Type B pancreatic cell (in vitro differentiated cells): ENCODE measurements at regions not wholly inside any gene's neighbourhood (a gene's known extent, or its start where the extent isn't known, plus 50 kb on each side); places are given as distances from the start of the nearest gene placed in this dataset.
A peak's percentile ranks its signal among the peaks of the same experiment; 100 is the strongest.
"Not testable (repeated sequence)": the region's sequence is repeated elsewhere in the genome, so short reads cannot be mapped to it uniquely, and the experiment has no call there.

Experiments
- DNase-seq: peaks from one replicate; pipeline ENCODE4 v3.0.0; 2021; ENCODE audit warnings: mixed read lengths; ENCODE audit not compliant: unreplicated experiment; ENCODE audit errors: extremely low spot score
- H3K27ac Mint-ChIP-seq: 2 replicates; pipeline ENCODE4 v1.8.0; 2021; ENCODE audit warnings: mild to moderate bottlenecking, mixed read lengths
- H3K27me3 Mint-ChIP-seq: 2 replicates; pipeline ENCODE4 v1.8.0; 2021; ENCODE audit warnings: mixed read lengths
- H3K36me3 Mint-ChIP-seq: 2 replicates; pipeline ENCODE4 v1.8.0; 2021; ENCODE audit warnings: mixed read lengths
- H3K4me1 Mint-ChIP-seq: one replicate; pipeline ENCODE4 v1.8.0; 2021; ENCODE audit warnings: mixed read lengths; ENCODE audit not compliant: unreplicated experiment
- H3K4me3 Mint-ChIP-seq: 2 replicates; pipeline ENCODE4 v1.8.0; 2021; ENCODE audit warnings: mild to moderate bottlenecking, mixed read lengths
- H3K9me3 Mint-ChIP-seq: 2 replicates; pipeline ENCODE4 v1.8.0; 2021; ENCODE audit warnings: mixed read lengths
- TF ChIP-seq, protein P1 (sequence below): fragments of 200-600 bp; sonication (generic); conservative IDR thresholded peaks from 2 replicates; pipeline ENCODE4 v1.5.0; 2021; ENCODE audit warnings: antibody characterized with exemption, mild to moderate bottlenecking

DNA sequence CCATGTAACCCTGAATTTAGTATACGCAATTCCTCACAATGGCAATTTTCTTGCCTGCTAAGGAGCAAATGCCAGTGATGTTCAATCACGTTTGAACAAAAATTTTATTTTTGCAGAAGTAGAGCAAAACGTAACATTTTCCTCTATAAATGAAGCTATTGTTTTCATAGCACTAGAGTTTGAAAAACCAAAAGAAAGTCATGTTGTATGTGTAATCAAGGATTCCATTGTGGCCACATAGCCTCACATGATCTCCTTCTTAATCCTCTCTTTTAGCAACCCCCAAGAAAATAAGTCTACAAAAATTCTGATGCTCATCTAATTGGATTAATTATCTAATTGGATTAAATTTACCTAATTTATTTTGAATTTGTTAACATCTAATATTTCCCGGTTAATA is 1217.4 kb upstream of the FLRT2 start:
- TF ChIP-seq, protein P1, sequence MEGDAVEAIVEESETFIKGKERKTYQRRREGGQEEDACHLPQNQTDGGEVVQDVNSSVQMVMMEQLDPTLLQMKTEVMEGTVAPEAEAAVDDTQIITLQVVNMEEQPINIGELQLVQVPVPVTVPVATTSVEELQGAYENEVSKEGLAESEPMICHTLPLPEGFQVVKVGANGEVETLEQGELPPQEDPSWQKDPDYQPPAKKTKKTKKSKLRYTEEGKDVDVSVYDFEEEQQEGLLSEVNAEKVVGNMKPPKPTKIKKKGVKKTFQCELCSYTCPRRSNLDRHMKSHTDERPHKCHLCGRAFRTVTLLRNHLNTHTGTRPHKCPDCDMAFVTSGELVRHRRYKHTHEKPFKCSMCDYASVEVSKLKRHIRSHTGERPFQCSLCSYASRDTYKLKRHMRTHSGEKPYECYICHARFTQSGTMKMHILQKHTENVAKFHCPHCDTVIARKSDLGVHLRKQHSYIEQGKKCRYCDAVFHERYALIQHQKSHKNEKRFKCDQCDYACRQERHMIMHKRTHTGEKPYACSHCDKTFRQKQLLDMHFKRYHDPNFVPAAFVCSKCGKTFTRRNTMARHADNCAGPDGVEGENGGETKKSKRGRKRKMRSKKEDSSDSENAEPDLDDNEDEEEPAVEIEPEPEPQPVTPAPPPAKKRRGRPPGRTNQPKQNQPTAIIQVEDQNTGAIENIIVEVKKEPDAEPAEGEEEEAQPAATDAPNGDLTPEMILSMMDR: no peak
- DNase-seq: no peak
- peaks cover 7% of the 10 kb centered on the region for H3K9me3 Mint-ChIP-seq
- H3K27ac Mint-ChIP-seq: no peak overlapping the region
- H3K36me3 Mint-ChIP-seq: no peaks in the 10 kb centered on the region
- H3K4me1 Mint-ChIP-seq: no peaks in the 10 kb centered on the region
- H3K4me3 Mint-ChIP-seq: no peak overlapping the region
- no peaks in the 10 kb centered on the region for H3K27me3 Mint-ChIP-seq

DNA sequence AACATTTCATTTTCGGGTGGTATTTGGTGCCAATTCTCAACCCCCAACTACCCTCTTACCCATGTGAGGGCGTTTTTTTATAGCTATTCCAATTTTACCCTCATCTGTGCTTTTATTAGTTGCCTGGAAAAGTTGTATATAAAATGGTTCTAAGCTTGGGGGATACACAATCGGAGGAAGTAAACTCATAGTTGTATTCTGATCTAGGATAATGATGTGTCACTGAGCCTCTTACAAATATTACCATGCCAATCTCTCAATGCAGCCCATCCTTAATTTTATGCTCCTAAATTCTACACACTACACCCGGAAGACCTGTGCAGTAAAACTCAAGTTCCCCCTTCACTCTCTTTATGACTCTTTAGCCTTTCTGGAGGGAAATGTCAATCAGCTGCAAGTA is 1206.5 kb upstream of the FLRT2 start:
- no peak overlapping the region for H3K4me3 Mint-ChIP-seq
- TF ChIP-seq, protein P1: no peak
- no peaks in the 10 kb centered on the region for H3K36me3 Mint-ChIP-seq
- peaks cover 5% of the 10 kb centered on the region for H3K9me3 Mint-ChIP-seq
- peaks cover 4% of the 10 kb centered on the region for H3K4me1 Mint-ChIP-seq
- no peak for DNase-seq
- peak overlapping the region; percentile 20 for H3K27ac Mint-ChIP-seq
- H3K27me3 Mint-ChIP-seq: no peaks in the 10 kb centered on the region

DNA sequence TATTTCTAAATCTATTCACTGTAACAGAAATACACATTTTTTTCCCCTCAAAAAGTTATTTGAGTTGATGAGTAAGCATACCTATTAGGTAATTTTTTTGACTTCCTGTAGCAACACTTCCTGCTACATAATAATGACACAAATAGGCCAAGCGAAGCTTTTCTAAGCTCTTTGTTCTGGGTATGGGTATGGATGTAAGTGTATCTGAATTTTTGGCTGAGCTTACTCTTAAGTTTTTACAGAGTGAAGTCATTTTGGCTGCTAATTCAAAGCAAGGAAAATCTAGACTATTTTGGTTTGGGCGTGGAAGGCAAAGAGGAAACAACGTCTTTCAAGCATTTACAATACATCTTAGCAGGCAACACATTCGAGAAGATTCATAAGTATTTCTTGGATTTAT is 1206.0 kb upstream of the FLRT2 start:
- Mint-ChIP-seq H3K9me3 (peaks cover 5% of the 10 kb centered on the region), H3K27me3 (no peaks in the 10 kb centered on the region), H3K27ac (peak overlapping the region; percentile 20), H3K4me1 (peaks cover 4% of the 10 kb centered on the region), H3K36me3 (no peaks in the 10 kb centered on the region), H3K4me3 (no peak overlapping the region)
- no peak for DNase-seq
- TF ChIP-seq, protein P1: no peak

DNA sequence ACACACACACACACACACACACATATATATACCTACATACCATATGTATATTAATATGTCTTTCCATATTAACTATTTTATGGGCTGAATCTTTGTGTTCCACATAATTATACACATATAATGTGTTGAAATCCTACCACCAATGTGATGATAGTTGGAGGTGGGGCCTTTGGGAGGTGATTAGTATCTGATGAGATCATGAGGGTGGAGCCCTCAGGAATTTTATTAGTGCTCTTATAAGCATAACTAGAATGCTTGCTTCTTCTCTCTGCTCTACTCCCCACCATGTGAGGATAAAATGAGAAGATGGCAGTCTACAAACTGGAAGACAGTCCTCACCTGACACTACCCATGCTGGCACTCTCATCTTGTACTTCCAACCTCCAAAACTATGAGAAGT is 1193.5 kb upstream of the FLRT2 start:
- Mint-ChIP-seq H3K27me3 (no peaks in the 10 kb centered on the region), H3K9me3 (no peaks in the 10 kb centered on the region), H3K4me3 (no peak overlapping the region), H3K4me1 (no peaks in the 10 kb centered on the region), H3K36me3 (no peaks in the 10 kb centered on the region), H3K27ac (no peak overlapping the region)
- DNase-seq: no peak
- TF ChIP-seq, protein P1: no peak

DNA sequence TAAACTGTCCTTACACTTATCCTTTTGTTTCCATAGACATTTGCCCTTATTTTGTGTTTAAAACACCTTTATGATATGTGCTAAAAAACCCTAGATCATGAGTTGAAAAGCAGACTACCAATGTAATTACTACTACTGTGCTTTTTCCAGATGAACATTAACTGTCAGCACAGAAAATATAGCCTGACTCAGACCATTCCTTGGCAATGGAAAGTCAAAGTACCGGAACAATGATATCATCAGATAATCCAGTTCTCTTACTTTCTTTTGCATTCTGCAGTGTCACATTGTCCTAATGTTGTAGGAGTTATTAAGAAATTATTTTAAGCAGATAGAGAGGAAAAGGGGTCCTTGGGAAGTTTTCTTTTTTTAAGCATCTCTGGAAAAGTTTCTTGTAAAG is 1189.0 kb upstream of the FLRT2 start:
- Mint-ChIP-seq H3K27ac (no peak overlapping the region), H3K4me1 (no peaks in the 10 kb centered on the region), H3K4me3 (no peak overlapping the region), H3K36me3 (no peaks in the 10 kb centered on the region), H3K9me3 (peaks cover 5% of the 10 kb centered on the region), H3K27me3 (no peaks in the 10 kb centered on the region)
- no peak for DNase-seq
- TF ChIP-seq, protein P1: no peak

DNA sequence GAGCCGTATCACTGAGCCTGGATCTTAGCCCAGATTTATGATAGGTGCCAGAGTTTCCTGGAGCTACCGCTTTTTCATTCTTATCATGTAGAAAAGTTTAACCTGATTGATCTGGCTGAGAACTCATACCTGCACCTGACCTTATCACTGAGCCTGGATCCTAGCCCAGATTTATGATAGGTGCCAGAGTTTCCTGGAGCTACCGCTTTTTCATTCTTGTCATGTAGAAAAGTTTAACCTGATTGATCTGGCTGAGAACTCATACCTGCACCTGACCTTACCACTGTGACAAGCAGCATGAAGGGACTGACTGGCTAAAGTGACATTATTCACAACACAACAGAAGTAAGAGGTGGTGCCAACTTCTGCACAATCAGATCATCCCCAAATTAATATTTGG is 1188.1 kb upstream of the FLRT2 start:
- not testable (repeated sequence) for H3K27me3 Mint-ChIP-seq, H3K36me3 Mint-ChIP-seq, H3K9me3 Mint-ChIP-seq, H3K27ac Mint-ChIP-seq, DNase-seq, H3K4me1 Mint-ChIP-seq, H3K4me3 Mint-ChIP-seq
